GM21737 (cell line): ENCODE measurements at regions not wholly inside any gene's neighbourhood (a gene's known extent, or its start where the extent isn't known, plus 50 kb on each side); places are given as distances from the start of the nearest gene placed in this dataset.
"Not testable (repeated sequence)": the region's sequence is repeated elsewhere in the genome, so short reads cannot be mapped to it uniquely, and the experiment has no call there.

ENCODE experiments used
- ATAC-seq: cut with Tn5 transposase; IDR thresholded peaks from one replicate; pipeline ENCODE4 v1.9.1; 2021; ENCODE audit warnings: mild to moderate bottlenecking, moderate library complexity; ENCODE audit not compliant: unreplicated experiment

DNA sequence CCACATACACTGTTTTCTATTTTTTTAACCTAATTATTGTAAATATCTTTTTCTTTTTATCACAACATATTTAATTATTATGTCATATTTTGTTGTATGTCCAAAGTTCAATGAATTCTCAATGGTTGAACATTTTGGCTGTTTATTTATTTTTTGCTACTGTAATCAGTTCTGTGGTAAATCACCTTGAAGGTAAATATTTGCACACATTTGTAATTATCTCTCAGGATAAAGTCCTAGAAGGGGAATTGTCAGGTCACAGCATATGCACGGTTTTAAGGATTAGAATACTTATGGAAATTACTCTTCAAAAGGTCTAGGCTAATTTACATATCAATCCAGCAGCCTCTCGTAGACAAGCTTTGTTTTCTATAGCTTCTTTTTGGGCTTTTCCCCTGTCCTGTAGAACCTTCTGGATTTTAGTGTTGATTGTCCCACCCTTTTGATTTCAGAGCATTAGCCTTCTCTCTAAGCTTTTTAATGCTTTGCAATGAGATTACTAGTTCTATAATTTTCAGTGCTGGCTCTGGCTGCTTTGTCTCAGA is 362.6 kb downstream of the KCNRG start:
- ATAC-seq = no peak

DNA sequence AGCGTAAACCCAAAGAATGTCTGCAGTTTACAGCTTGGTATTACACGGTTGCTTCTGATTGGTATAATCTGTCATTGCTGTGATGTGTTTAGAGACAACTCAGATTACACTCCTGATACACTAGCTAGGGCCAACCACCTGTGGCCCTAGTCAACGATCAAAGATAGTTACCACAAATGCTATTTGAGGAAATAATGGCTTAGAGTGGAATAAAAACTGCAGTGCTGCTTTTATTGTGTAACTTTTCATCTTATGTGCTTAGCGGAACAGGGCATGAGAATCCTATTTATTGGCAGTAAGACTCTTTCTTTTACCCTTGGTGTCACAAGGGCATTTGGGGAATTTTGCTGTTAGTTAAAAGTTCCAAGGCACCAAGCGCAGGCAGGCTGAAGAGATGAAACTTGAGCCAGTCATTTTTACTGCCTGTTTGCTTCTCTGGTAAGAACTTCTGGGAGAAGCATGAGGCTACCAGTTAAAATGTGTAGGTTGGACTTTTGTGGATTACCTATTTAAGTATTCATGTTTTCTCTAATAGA is 363.3 kb downstream of the KCNRG start:
- no peak for ATAC-seq

- no peak for ATAC-seq
These were observed 364.3 kb downstream of the KCNRG start for GRCh38 chr13:50379584-50379983.

GRCh38 chr13:50380905-50381304 is 365.7 kb downstream of the KCNRG start:
- no peak for ATAC-seq

GRCh38 chr13:50382511-50382910 is 367.3 kb downstream of the KCNRG start:
- no peak for ATAC-seq

GRCh38 chr13:50382951-50383350 is 367.7 kb downstream of the KCNRG start:
- no peak for ATAC-seq

DNA sequence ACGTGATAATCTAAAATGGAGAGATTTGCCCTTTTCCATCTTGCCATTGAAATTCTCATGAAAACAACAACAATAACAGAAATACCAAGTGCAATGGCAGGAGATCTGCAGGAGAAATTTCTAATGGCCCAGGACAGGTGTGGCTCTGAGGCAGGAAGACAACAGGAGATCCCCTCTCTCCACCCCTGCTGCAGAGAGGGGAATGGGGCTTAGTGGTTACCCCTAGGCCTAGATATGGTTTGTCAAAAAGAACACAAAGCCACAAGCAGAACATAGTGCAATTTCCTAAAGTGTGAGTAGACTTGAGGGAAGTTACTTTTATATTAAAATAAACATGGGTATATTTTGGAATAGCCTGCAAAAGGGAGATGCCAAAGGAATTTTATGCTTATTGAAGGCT is 369.5 kb downstream of the KCNRG start:
- ATAC-seq = no peak

DNA sequence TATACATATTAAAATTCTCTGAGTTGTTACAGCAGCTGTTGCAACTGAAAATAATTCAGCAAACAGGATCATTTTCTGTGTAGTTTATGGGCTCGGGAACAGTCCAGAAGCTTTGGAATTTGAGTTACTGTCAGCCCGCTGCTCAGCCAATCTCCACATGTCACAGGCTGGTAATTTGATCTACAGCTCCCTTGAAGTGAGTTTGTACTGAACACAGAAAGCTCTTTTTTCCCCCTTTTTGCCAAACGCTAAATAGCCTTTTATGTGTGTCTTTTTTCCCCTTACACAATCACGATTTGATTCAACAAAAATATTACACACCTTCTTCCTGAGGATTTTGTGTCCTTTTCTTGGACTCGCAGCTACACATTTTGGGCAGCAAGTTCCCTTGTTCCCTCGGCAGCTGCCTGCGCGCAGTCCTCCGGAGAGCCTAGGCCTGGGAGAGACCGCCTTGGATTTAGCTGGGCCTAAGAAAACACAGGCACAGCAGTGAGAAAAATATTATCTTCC is 371.4 kb downstream of the KCNRG start:
- no peak for ATAC-seq

DNA sequence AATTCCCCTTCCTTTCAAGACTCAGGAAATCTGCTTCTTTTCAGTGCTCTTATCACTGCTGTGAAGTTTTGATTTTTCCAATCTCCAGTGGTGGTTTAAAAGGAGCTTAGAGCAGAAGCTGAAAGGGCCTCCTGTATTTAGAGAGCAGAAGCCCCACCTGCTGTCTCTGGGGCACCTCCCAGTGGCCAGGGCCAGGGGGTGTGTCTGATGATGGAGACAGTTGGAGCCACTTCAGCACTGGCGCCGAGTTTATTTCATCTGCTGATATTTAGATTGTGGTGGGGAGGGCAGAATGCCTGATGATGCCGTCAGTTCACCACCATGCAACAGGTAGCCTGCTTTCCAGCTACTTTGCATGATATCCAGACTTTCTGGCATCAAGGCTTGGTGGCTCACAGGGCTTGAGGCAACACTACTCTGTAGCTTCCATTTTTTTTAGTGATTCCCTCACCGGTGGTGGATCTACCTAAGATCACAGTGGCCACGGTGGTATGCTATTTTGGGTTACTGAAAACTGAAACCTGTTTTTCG is 371.9 kb downstream of the KCNRG start:
- ATAC-seq = no peak

GRCh38 chr13:50388481-50388880 is 373.2 kb downstream of the KCNRG start:
- ATAC-seq = no peak

GRCh38 chr13:50389726-50390125 is 374.5 kb downstream of the KCNRG start:
- ATAC-seq = no peak

DNA sequence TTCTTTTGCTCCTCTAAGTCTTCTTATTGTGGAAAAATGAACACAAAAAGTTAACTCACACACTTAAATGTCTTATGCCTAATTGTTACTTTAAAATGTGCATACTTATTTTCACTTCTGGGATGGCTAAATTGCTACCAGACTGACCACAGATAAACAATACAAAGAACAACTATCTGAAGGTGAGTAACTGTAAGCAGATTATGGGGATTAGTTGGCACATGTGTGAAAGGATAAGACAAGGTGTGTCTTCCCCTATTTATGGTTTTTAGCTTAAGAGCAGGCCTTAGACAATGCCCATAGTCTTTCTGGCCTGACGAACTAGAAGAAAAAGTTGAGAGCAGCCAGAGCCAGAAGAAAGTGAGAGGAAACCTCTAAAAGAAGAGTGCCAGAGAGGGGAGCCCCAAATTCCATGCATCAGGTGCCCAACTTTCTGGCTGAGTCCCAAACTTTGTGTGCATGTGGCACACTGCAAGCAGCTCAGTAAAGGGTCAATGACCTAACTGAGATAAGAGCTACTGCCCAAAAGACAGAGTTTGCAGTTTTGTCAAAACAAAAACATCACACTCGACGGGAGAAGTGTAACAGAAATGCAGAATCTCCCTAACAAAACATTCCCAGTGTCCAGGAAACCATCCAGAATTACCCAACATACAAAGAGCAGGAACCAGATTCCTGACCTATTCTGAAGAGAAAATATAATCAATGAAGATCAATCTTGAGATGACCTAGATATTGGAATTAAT is 375.4 kb downstream of the KCNRG start:
- ATAC-seq = no peak

DNA sequence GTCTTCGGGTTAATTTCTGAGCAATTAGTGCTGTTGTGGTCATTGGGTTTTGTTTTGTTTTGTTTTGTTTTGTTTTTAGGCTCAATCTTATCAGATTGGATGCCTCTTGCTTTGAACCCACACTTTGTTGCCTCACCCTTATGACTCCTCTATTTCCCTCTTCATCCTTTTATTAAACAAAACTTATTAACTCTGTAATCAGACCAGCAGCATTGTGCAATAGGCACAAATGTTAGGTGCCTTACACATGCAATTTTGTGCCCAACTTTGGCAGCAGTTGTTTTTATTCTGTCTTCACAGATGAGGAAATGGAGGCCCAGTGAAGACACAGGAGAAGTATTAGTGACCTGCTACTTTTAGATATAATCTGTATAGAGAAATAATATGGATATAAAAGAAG is 377.7 kb downstream of the KCNRG start:
- ATAC-seq = no peak

GRCh38 chr13:50393628-50394027 is 378.4 kb downstream of the KCNRG start:
- no peak for ATAC-seq

GRCh38 chr13:50396001-50396400 is 380.8 kb downstream of the KCNRG start:
- no peak for ATAC-seq

- not testable (repeated sequence) for ATAC-seq
These were observed 381.4 kb downstream of the KCNRG start for GRCh38 chr13:50396618-50397017.

DNA sequence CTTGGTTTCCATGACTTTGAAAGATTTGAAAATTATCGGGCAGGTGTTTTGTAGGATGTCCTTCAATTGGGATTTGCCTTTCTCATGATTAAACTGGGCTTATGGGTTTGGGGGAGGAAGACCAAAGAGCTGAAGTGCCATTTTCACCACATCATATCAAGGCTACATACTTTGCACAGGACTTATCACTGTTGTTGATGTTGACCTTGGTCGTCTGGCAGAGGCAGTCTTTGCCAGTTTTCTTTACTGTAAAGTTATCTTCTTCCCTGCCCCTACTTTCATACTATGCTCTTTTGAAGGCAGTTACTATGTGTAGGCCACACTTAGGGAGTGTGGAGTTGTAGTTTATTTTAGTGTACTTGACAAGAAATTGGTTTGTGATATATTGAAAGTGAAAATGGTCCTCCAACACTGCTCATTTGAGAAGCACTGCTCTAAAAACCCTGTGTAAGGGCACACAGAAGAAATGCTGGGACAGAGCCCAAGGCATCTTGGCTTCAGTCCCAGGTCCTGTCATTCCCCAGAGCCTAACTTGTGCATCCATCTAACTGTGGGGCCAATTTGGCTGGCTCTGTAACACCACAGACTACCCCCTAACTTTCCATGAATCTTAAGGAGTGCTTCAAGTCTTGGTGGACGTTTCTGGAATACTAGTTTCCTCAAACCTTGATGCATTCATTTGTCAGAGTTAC is 384.9 kb downstream of the KCNRG start:
- ATAC-seq = no peak

GRCh38 chr13:50401049-50401505 is 385.8 kb downstream of the KCNRG start:
- ATAC-seq = no peak

- no peak for ATAC-seq
These were observed 386.6 kb downstream of the KCNRG start for GRCh38 chr13:50401721-50402465.

- no peak for ATAC-seq
These were observed 388.1 kb downstream of the KCNRG start for GRCh38 chr13:50403311-50403710.

DNA sequence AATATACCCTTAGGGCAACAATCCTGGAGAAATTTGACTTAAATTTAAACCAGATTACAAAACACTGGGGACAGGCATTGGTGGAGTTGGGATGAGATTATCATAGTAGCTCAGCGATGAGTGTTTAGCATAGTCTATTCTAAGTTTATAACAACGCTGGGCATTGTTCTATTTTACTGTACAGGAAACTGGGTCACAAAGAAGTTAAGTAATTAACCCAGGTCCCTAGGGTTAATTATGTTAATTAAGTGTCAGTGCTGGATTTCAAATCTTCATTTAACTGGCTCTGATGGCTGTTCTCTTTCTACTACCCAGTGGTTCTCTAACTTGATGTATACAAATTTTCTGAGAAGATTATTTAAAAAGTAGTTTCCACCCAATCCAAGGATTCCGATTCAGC is 388.9 kb downstream of the KCNRG start:
- no peak for ATAC-seq
